ENCODE measurements at regions not wholly inside any gene's neighbourhood (a gene's known extent, or its start where the extent isn't known, plus 50 kb on each side); places are given as distances from the start of the nearest gene placed in this dataset.

DNA sequence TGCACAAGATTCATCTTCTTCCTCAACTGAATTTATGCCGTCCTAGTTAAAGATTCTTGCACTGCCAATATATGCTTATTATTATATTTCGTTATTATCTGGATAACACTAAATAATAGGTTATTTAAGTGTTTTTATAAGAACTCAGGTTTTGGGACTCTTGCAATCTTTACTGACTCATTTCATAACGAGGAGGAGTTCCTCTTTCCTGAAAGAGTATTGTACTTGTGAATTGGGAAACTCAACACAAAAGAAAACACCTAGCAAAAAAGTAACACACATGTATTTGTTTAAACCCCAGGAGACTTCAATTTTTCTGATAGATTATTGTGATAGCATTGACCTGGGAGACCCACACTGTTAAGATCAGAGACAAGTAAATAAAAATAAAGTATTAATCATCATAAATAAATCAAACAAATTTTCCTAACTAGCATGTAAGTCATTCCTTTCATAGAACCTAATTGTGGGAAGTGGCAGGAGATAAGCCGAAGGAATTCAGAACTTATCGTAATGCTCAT, 505.8 kb downstream of the KCNJ2 start:
- dilution Hi-C loops (cut with MboI; ENCODE audit: extremely low pct_ligation_motif_present, low sequenced_read_pairs) (no loop called here), intact Hi-C loops (cut with micrococcal nuclease) (no loop called here)
- H3K9ac ChIP-seq (replicated peaks; ENCODE audit: extremely low read depth, insufficient read depth, low read length) = no peak overlapping the region
- no peaks in the 10 kb centered on the region for H3K36me3 ChIP-seq (ENCODE audit: control insufficient read depth in 2 of 2, extremely low read depth in 1 of 2, insufficient read depth in 2 of 2, low read length in 2 of 2)
- no peaks in the 10 kb centered on the region for H3K79me2 ChIP-seq (ENCODE audit: control insufficient read depth, insufficient read depth, low read length)
- no peaks in the 10 kb centered on the region for H3K4me1 ChIP-seq (ENCODE audit: control insufficient read depth, extremely low read depth, insufficient read depth, low read length)
- CTCF ChIA-PET = no interaction called here
- H4K20me1 ChIP-seq (replicated peaks; ENCODE audit: control insufficient read depth, extremely low read depth, insufficient read depth, low read length) = no peaks in the 10 kb centered on the region
- H2AFZ ChIP-seq (ENCODE audit: low read depth, low read length) = no peak overlapping the region
- H3K9me3 ChIP-seq (replicated peaks; ENCODE audit: control insufficient read depth, insufficient read depth, low read length) = no peaks in the 10 kb centered on the region
- H3K4me2 ChIP-seq (ENCODE audit: insufficient read depth, low read length) = no peak overlapping the region
- POLR2A ChIA-PET = no interaction called here
- no peak overlapping the region for H3K4me3 ChIP-seq (replicated peaks in 1 of 3; ENCODE audit: insufficient read depth in 1 of 3, low read depth in 1 of 3, low read length in 3 of 3)
- DNase-seq (ENCODE audit: low read depth, low spot score) (no peak), FAIRE-seq (no peak)
- H3K9me1 ChIP-seq (replicated peaks; ENCODE audit: control insufficient read depth, extremely low read depth, insufficient read depth, low read length) = no peaks in the 10 kb centered on the region
- no TSS peak for BruUV-seq (replicated peaks)
- no peak for TF ChIP-seq MAX (IDR thresholded peaks at IDR 0.05; ENCODE audit: insufficient read depth, insufficient read length)
- no peak for TF ChIP-seq JUN (IDR thresholded peaks at IDR 0.05; ENCODE audit: borderline replicate concordance, insufficient read depth, insufficient read length, low read depth)
- no peak for TF ChIP-seq POLR2A (IDR thresholded peaks at IDR 0.05; ENCODE audit: low read depth, low read length)
- TF ChIP-seq GATA2 (IDR thresholded peaks at IDR 0.05; ENCODE audit: insufficient read depth, insufficient read length, low read depth, low read length) = no peak
- no peak for TF ChIP-seq EZH2 (IDR thresholded peaks at IDR 0.05; ENCODE audit: borderline replicate concordance, low read depth, low read length, severe bottlenecking)
- TF ChIP-seq, protein P1, sequence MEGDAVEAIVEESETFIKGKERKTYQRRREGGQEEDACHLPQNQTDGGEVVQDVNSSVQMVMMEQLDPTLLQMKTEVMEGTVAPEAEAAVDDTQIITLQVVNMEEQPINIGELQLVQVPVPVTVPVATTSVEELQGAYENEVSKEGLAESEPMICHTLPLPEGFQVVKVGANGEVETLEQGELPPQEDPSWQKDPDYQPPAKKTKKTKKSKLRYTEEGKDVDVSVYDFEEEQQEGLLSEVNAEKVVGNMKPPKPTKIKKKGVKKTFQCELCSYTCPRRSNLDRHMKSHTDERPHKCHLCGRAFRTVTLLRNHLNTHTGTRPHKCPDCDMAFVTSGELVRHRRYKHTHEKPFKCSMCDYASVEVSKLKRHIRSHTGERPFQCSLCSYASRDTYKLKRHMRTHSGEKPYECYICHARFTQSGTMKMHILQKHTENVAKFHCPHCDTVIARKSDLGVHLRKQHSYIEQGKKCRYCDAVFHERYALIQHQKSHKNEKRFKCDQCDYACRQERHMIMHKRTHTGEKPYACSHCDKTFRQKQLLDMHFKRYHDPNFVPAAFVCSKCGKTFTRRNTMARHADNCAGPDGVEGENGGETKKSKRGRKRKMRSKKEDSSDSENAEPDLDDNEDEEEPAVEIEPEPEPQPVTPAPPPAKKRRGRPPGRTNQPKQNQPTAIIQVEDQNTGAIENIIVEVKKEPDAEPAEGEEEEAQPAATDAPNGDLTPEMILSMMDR (IDR thresholded peaks at IDR 0.05; ENCODE audit: extremely low read depth in 1 of 2, insufficient read depth in 1 of 2, low read depth in 1 of 2, low read length in 2 of 2) = no peak
- no peak for TF ChIP-seq POLR2AphosphoS5 (IDR thresholded peaks at IDR 0.05; ENCODE audit: insufficient read depth, low read depth, low read length)
- no peak for TF ChIP-seq MYC (IDR thresholded peaks at IDR 0.05; ENCODE audit: low read depth, low read length)
- no peak for TF ChIP-seq FOS (IDR thresholded peaks at IDR 0.05; ENCODE audit: borderline replicate concordance, insufficient read depth, low read length)
- H3K27me3 ChIP-seq (ENCODE audit: control insufficient read depth in 2 of 2, insufficient read depth in 2 of 2, low read length in 2 of 2) = no peaks in the 10 kb centered on the region
- no peak overlapping the region for H3K27ac ChIP-seq (ENCODE audit: insufficient read depth, low read depth, low read length)

All from endothelial cell of umbilical vein (primary cell).